Smooth muscle cell (in vitro differentiated cells): ENCODE measurements at regions not wholly inside any gene's neighbourhood (a gene's known extent, or its start where the extent isn't known, plus 50 kb on each side); places are given as distances from the start of the nearest gene placed in this dataset.
A peak's percentile ranks its signal among the peaks of the same experiment; 100 is the strongest.

Experiments
- DNase-seq: peaks from one replicate; lab custom pipeline; 2025; ENCODE audit not compliant: unreplicated experiment; lab: John Stamatoyannopoulos, UW
- H2AFZ ChIP-seq: fragments of 200-600 bp; sonication (generic); 2 replicates; pipeline ENCODE4 v1.6.0; 2016; ENCODE audit warnings: antibody characterized with exemption, low read depth, mild to moderate bottlenecking
- H3F3A ChIP-seq: fragments of 200-600 bp; sonication (generic); 2 replicates; pipeline ENCODE4 v1.6.0; 2017; ENCODE audit warnings: antibody characterized with exemption, low read depth
- H3K27ac ChIP-seq: fragments of 200-600 bp; sonication (generic); 2 replicates; pipeline ENCODE4 v1.5.1; 2016; ENCODE audit warnings: low read depth, mild to moderate bottlenecking
- H3K27me3 ChIP-seq: fragments of 200-600 bp; sonication (generic); 2 replicates; pipeline ENCODE4 v1.6.1; 2016; ENCODE audit warnings: low read depth, mild to moderate bottlenecking
- H3K36me3 ChIP-seq: fragments of 200-600 bp; sonication (generic); 2 replicates; pipeline ENCODE4 v1.5.1; 2016; ENCODE audit warnings: low read depth
- H3K4me1 ChIP-seq: fragments of 200-600 bp; sonication (generic); 2 replicates; pipeline ENCODE4 v1.5.1; 2016; ENCODE audit warnings: low read depth
- H3K4me2 ChIP-seq: fragments of 200-600 bp; sonication (generic); 2 replicates; pipeline ENCODE4 v1.6.0; 2016; ENCODE audit warnings: mild to moderate bottlenecking
- H3K4me3 ChIP-seq: fragments of 200-600 bp; sonication (generic); 2 replicates; pipeline ENCODE4 v1.5.1; 2016; ENCODE audit warnings: mild to moderate bottlenecking
- H3K79me2 ChIP-seq: fragments of 200-600 bp; sonication (generic); 2 replicates; pipeline ENCODE4 v1.6.0; 2016; ENCODE audit warnings: low read depth, mild to moderate bottlenecking
- H3K9ac ChIP-seq: fragments of 200-600 bp; sonication (generic); 2 replicates; pipeline ENCODE4 v1.6.0; 2016; ENCODE audit warnings: low read depth
- H3K9me3 ChIP-seq: fragments of 200-600 bp; sonication (generic); replicated peaks from 2 replicates; pipeline ENCODE4 v1.5.1; 2016; ENCODE audit warnings: low read depth
- H4K20me1 ChIP-seq: fragments of 200-600 bp; sonication (generic); 2 replicates; pipeline ENCODE4 v1.6.0; 2016; ENCODE audit warnings: low read depth
- WGBS: methylation state at CpG from one replicate; pipeline ENCODE4 v1.1.7; 2016; ENCODE audit warnings: low lambda C conversion rate; 5-methylcytosine and 5-hydroxymethylcytosine counted together
- TF ChIP-seq, protein P1 (sequence below): fragments of 200-600 bp; sonication (generic); IDR thresholded peaks from 2 replicates; pipeline ENCODE4 v1.5.1; 2017; ENCODE audit warnings: borderline replicate concordance, mild to moderate bottlenecking, antibody characterized with exemption; ENCODE audit not compliant: insufficient read depth, poor library complexity, severe bottlenecking

DNA sequence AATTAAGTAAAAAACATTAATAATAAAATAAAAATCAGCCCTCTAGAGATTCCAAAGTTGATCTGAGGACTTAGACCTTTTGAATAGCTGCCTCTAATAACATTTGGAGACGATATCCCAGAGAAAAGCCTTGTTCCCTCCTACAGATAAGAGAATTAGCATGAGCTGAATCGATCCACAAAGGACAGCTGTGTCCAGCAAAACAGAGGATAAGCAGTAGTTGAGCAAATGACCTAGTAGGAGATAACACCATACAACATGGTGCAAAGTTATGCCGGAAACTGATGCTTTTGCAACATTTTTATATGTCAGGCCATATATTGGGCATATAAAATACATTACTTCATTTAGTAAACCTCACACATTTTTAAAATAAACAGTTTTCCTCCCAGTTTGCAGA, 212.2 kb upstream of the PRR16 start:
- Histone ChIP-seq H3K9ac (no peak overlapping the region), H3K27me3 (no peaks in the 10 kb centered on the region), H2AFZ (peak overlapping the region; percentile 70), H3K4me2 (no peak overlapping the region), H3K36me3 (no peaks in the 10 kb centered on the region), H3K79me2 (no peaks in the 10 kb centered on the region), H3K4me3 (no peak overlapping the region), H3K27ac (no peak overlapping the region), H3K4me1 (no peaks in the 10 kb centered on the region), H4K20me1 (no peaks in the 10 kb centered on the region), H3K9me3 (no peaks in the 10 kb centered on the region), H3F3A (no peaks in the 10 kb centered on the region)
- DNase-seq, result no peak
- 40% methylated on average over 3 of the region's 3 CpGs for WGBS
- TF ChIP-seq, protein P1, sequence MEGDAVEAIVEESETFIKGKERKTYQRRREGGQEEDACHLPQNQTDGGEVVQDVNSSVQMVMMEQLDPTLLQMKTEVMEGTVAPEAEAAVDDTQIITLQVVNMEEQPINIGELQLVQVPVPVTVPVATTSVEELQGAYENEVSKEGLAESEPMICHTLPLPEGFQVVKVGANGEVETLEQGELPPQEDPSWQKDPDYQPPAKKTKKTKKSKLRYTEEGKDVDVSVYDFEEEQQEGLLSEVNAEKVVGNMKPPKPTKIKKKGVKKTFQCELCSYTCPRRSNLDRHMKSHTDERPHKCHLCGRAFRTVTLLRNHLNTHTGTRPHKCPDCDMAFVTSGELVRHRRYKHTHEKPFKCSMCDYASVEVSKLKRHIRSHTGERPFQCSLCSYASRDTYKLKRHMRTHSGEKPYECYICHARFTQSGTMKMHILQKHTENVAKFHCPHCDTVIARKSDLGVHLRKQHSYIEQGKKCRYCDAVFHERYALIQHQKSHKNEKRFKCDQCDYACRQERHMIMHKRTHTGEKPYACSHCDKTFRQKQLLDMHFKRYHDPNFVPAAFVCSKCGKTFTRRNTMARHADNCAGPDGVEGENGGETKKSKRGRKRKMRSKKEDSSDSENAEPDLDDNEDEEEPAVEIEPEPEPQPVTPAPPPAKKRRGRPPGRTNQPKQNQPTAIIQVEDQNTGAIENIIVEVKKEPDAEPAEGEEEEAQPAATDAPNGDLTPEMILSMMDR, result no peak

DNA sequence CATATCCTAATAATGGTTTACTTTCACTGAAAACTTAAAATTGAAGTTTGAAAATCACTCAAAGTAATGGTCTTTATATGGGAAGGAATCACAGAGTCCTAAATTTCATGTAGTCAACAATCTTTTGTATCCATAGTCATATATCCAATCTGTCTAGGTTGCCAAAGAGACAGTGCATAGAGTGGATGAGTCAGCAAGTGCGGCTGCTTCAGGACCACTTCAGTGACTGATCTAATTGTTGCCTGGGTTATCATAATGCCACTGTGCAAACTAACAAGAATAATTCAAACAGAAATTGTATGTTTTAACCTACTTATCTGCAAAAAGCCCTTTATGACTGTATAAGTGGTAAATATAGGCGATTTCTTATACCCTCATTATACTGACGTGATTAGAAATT, 211.3 kb upstream of the PRR16 start:
- TF ChIP-seq, protein P1, result no peak

DNA sequence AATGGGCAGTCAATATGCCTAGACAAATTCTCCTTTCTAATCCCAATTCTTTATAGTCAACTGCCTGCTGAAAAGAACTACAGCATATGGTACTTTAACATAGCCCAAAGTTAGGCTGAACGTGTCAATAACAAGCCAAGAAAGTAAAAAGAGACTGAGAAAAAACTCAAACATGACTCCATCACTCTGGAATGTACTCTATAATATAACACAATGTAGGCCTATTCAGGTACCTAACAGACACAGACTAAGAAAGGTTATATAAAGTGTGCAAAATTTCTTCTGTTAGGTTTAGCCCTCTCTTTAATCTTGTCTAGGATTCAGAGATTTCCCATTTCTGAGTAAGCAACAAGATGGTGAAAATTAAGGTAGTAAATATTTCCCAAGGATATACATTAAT, 209.7 kb upstream of the PRR16 start:
- H3F3A ChIP-seq, result no peaks in the 10 kb centered on the region
- H3K36me3 ChIP-seq, result no peaks in the 10 kb centered on the region
- no peaks in the 10 kb centered on the region for H4K20me1 ChIP-seq
- H3K4me2 ChIP-seq, result no peak overlapping the region
- H2AFZ ChIP-seq, result no peak overlapping the region
- no peaks in the 10 kb centered on the region for H3K79me2 ChIP-seq
- DNase-seq, result no peak
- TF ChIP-seq, protein P1, result no peak
- H3K9me3 ChIP-seq, result no peaks in the 10 kb centered on the region
- H3K9ac ChIP-seq, result no peak overlapping the region
- no peaks in the 10 kb centered on the region for H3K27me3 ChIP-seq
- WGBS, result 39% methylated on average over 1 of the region's 1 CpG
- H3K4me3 ChIP-seq, result no peak overlapping the region
- H3K4me1 ChIP-seq, result no peaks in the 10 kb centered on the region
- H3K27ac ChIP-seq, result no peak overlapping the region

More for the DNA sequence above, 211.3 kb upstream of the PRR16 start:
- WGBS, result 74% methylated on average over 3 of the region's 3 CpGs
- Histone ChIP-seq H3K4me2 (no peak overlapping the region), H2AFZ (no peak overlapping the region), H3K9ac (no peak overlapping the region), H3K27me3 (no peaks in the 10 kb centered on the region), H3F3A (no peaks in the 10 kb centered on the region), H3K79me2 (no peaks in the 10 kb centered on the region), H3K9me3 (no peaks in the 10 kb centered on the region), H3K36me3 (no peaks in the 10 kb centered on the region), H3K4me3 (no peak overlapping the region), H3K27ac (no peak overlapping the region), H4K20me1 (no peaks in the 10 kb centered on the region), H3K4me1 (no peaks in the 10 kb centered on the region)
- DNase-seq, result no peak

DNA sequence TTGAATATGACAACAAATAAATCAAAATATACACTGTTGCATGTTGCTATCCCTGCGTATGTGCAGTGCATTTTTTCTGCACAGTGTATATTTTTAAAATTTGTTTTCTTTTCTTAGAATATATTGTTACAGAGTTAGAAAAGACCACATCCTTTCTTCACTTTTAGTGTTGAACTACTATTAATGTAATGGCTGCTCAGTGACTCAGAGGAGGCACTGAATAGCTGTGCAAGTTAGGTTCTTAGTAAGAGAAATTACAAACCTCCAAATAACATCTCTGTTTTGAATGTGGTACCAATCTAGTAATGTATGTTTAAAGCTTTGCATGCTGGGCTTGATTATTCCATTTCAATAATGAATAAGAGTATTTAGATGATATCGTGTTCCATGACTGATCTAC, 208.9 kb upstream of the PRR16 start:
- 81% methylated on average over 2 of the region's 2 CpGs for WGBS
- Histone ChIP-seq H4K20me1 (no peaks in the 10 kb centered on the region), H3K27me3 (no peaks in the 10 kb centered on the region), H3K36me3 (no peaks in the 10 kb centered on the region), H3K4me2 (no peak overlapping the region), H3K4me1 (no peaks in the 10 kb centered on the region), H3K9ac (no peak overlapping the region), H3K27ac (no peak overlapping the region), H3K79me2 (no peaks in the 10 kb centered on the region), H3F3A (no peaks in the 10 kb centered on the region), H2AFZ (no peak overlapping the region), H3K9me3 (no peaks in the 10 kb centered on the region), H3K4me3 (no peak overlapping the region)
- no peak for DNase-seq
- TF ChIP-seq, protein P1, result no peak
